ENCODE measurements at regions not wholly inside any gene's neighbourhood (a gene's known extent, or its start where the extent isn't known, plus 50 kb on each side); places are given as distances from the start of the nearest gene placed in this dataset.

DNA sequence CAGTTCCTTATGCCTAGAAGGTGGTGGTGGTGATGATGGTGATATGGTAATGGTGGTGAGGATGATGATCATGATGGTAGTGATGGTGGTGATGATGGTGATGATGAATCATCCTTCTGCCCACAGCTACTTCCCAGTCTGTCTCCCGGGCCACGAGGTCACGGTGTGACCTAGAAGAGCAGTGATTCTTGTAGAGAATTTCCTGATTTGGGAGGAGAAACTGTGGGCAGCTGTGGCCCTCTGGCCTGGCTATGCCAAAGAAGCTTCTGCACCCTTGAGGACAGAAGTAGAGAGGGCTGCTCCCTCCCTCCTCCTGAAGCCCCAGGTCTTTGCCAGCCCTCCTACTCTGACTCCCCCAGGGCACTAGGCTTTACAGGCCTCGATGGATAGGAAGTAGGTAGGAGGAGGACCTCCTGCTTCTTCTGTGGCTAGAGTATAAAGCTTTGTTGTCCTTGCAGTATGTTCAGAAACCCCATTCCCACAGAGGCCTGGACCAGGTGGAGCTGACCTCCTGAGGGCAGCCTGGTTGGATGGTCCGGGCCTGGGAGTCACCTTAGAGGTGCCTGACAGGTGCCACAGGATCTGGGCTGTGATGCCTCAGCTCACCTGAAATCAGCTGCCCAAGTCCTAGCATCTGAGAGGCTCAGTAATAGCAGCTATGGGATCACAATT is 57.9 kb upstream of the EPAS1 start:
- no peak for DNase-seq

DNA sequence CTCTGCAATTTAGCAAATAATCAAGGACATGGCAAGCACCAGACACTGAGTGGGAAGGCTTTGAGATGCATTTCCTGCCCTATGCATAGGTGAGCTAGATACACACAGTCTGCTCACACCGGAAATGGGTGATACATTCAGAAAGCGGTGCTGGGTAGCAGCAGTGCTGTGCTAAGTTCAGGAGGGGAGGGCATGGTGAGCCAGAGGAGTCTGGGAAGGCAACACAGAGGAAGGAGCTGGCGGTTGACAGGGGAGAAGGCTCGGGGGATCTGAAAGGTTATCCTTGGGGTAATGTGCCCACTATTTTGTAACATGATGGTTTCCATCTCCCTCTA is 57.4 kb upstream of the EPAS1 start:
- DNase-seq = peak; percentile 86

GRCh38 chr2:46241344-46241743 is 55.9 kb upstream of the EPAS1 start:
- no peak for DNase-seq

DNA sequence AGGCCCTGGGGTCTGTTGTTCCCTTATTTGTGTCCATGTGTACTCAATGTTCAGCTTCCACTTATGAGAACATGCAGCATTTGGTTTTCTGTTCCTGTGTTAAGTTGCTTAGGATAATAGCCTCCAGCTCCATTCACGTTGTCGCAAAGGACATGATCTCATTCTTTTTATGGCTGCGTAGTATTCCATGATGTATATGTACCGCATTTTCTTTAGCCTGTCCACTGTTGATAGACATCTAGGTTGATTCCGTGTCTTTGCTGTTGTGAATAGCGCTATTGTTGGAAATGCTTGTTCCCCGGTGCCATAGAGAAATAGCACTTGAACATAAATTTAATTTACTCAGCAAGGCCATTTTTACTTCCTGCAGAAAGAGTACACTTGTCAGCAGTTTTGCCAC is 51.3 kb upstream of the EPAS1 start:
- no peak for DNase-seq

- no peak for DNase-seq
Measured at GRCh38 chr2:46246790-46247189, 50.4 kb upstream of the EPAS1 start.
